HG03196 (cell line): ENCODE measurements at regions not wholly inside any gene's neighbourhood (a gene's known extent, or its start where the extent isn't known, plus 50 kb on each side); places are given as distances from the start of the nearest gene placed in this dataset.
"Not testable (repeated sequence)": the region's sequence is repeated elsewhere in the genome, so short reads cannot be mapped to it uniquely, and the experiment has no call there.

Experiments used
- ATAC-seq: cut with Tn5 transposase; IDR thresholded peaks from one replicate; pipeline ENCODE4 v1.9.1; 2021; ENCODE audit not compliant: unreplicated experiment

DNA sequence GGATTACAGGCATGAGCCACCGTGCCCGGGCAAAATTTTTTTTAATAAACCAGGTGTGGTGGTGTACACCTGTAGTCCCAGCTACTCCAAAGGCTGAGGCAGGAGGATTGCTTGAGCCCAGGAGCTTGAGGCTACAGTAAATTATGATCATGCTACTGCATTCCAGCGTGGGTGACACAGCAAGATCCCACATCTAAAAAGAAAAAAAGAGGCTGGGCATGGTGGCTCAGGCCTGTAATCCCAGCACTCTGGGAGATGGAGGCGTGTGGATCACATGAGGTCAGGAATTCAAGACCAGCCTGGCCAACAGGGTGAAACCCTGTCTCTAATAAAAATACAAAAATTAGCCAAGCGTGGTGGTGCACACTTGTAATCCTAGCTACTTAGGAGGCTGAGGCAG is 125.6 kb downstream of the ZNF281 start:
- ATAC-seq = not testable (repeated sequence)

DNA sequence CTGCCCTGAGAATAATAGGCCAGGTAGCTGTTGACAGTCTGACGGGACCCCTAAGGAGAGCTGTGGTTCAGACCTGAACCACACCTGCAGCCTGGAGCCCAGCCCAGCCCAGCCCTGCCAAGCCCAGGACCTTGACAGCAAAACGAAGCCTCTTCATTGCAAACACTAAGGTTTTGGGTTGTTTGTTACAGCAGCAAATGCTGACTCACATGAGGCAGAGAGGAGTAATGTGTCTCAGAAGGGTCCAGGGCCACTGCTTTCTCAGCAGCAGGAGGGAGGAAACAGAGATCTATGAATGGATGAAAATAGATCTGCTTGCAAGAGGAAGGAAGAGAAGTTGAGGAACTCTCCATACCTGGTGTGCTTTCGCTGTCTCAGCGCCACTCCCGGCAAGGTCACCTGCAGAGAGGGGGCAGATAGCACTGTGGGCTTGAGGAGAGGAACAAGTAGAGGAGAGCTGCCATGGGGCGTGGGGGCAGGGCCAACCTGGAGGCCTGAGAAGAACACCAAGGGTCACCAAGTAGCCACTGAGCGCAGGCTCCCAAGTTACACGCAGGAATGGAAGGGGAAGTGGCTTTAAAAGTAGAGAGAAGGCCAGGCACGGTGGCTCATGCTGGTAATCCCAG is 127.2 kb downstream of the ZNF281 start:
- no peak for ATAC-seq

DNA sequence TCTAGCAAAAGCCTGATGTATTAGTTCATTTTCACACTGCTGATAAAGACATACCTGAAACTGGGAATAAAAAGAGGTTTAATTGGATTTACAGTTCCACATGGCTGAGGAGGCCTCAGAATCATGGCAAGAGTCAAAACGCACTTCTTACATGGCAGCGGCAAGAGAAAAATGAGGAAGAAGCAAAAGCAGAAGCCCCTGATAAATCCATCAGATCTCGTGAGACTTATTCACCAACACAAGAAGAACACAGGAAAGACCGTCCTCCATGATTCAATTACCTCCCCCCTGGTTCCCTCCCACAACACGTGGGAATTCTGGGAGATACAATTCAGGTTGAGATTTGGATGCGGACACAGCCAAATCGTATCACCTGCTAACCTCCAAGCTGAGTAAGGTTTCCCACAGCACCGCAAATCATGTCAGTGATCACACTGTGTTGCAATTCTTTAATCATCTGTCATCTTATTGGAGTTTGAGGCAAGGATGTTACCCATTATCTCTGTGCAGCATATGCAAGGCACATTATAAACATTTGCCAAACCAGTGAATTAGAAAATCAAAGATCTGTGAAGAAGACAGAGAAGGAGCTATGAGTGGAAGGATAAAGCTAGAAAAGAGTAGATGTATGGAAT is 128.5 kb downstream of the ZNF281 start:
- ATAC-seq = no peak

DNA sequence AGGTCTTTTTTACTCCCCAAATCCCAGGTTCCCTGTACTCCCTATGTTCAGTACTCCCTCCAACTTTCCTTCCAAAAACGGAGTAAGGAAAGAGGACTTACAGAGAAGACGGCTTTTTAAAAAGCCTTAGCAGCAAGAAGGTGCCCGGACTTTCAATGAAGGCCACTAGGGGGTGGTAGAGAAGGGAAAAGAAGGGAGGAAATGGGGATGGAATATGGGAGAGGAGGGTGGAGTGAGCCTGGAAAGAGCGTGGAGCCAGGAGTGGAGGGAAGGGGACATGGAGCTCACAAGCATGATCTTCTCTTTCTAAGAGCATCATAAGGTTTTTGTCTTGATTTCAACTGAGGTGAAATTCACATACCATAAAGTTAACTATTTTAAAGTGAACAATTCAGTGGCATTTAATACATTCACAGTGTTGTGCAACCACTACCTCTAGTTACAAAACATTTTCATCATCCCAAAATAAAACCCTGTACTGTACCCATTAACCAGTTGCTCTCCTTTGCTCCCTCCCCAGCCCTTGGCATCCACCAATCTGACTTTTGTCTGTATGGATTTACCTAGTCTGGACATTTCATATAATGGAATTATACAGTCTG is 129.9 kb downstream of the ZNF281 start:
- no peak for ATAC-seq

DNA sequence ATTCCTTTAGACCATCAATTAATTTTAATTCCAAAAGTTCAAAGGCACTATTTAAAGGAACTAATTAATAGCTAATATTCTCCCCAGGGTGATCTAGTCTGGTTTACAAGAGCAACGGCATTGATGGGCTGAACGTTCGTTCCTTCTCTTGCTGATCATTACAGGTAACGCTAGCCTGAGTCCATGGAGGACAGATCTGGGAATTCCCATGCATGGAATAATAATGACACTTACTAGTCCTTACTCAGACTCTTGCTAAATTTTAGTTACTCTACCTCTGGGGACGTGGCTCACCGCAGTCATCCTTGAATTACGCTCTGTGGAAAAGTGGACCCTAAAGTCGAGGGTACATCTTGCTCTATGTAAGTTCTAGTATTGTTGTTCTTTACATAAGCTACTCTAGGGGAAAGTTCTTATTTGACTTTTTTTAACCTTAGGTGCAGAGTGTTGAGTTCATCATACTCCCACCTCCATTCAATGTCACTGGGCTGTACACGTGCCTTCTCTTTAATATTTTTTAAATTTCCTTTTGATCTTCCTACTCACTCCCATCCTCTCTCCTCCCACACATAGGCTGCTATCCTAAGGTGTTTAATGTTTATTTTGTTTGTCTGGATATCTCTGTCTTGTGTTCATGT is 133.9 kb downstream of the ZNF281 start:
- ATAC-seq = no peak

DNA sequence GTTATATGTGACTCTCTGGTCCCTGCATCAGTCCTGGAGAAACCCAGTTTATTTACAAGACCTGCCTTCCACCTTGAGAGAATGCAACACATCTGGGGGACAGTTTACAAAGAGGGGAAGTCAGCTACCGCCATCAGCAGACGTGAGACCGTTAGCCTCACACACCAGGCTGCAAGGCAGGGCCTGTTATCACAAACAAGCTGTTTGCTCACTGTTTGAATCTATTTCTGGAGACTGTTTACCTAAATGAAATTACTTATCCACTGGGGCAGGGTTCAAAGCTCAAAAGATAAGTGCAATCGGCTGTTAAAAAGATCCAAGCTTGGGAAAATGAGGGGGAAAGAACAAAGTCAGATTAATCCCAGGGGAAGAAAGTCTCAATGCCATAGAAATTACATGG is 134.4 kb downstream of the ZNF281 start:
- ATAC-seq = no peak

DNA sequence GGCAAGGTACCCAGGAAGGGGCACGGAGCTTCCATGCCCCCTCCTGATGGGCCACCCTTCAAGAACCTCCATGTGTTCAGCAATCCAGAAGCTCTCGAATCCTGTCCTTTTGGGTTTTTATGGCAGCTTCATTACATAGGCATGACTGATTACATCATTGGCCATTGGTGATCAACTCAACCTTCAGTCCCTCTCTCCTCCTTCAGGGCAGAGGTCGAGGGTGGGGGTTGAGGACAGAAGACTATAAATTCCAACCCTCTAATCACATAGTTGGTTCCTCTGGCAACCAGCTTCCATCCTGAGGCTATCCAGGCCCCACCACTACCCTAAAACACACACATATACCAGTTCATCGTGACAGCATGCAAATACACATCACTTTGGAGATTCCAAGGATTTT is 135.7 kb downstream of the ZNF281 start:
- no peak for ATAC-seq

DNA sequence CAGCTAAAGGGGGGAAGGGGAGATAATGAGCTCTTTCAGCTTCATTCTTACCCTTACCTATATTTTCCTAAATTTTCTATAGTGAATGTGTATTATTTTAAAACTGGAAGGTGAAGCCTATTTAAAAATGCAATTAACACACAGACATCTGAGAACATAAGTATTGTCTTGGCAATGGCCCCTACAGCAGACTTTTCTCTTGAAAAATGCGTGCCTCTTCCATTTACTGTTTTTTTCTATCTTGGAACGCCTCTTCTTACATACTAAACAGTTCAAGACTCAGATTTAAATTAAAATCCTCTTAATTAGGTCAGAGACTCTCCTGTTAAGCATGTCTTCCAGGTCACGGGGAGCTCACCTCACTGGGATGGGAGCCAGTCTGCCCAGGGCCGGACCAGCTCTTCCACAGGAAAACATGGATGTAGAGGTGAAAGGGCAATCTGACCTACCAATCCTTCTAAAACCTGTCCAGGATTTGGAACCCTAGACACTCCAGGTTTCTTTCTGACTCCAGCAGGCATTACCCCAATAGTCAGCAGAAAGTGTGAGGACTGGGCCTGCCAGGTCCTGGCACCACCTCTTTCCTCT is 137.3 kb downstream of the ZNF281 start:
- no peak for ATAC-seq

DNA sequence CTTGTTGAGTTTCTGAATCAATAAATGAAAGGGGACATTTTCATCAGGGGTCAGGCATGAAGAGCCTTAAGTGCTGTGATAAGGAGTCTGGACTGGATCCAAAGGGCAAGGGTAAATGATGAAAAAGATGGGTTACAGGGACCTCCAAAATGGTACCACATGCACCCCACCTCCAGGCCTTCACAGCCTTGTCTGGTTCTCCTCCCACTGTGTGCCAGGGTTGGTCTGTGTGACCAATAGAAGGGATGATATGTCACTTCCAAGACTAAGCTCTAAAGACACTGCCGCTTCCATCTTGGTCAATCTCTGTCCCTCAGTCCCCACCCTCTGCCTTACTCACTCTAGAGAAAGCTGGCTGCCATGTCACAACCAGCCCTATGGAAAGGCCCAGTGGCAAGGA is 140.6 kb downstream of the ZNF281 start:
- ATAC-seq = no peak

DNA sequence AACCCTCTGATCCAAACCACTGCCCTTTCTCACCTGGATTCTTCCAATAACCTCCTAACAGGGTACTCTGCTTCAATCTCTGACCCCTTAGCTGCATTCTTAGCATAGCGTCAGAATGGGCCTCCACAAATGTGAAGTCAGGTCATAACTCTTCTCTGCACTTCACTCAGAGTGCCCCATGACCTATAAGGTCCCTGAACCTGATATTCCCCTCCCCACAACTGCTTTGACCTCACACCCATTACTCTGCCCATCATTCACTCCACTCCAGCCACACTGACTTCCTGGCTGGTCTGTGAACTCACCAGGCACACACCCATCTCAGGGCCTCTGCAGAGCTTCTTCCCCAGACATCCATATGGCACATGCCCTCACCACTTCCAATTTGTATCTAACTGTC is 141.9 kb downstream of the ZNF281 start:
- ATAC-seq = no peak

DNA sequence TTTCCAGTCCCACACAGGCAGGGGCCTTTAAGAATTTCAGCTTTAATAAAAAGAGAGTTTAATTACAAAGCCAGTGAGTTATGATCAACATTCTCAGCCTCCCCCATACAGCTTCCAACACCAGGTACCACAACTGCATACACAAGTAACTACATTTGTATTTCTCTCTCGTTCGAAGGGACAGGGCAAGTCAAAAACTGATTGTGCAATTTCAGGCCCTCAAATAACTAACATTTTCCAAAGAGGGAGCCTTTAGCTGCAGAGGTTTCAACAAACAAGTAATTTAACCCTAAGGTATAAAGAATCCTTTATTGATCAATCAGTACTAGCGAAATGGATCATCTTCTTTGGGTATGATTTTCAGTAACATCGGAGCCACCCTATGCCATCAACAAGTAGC is 142.4 kb downstream of the ZNF281 start:
- no peak for ATAC-seq

DNA sequence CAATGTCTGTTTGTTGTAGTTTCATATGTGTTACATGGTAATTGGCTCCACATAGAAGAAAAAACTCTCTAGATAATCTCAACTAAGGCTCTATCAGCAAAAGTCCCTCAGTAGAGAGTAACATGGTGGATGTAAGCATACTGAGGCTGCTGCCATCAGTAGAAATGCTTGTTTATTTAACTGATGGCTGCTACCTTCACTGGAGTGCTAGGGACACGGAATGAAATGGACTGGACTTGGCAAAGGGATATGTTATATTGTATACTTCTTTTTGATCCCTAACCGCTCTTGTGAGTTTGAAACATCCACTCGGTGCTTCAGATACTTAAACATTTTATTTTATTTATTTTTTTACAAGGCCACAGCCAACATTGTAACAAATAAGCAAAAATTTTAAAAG is 143.0 kb downstream of the ZNF281 start:
- no peak for ATAC-seq

DNA sequence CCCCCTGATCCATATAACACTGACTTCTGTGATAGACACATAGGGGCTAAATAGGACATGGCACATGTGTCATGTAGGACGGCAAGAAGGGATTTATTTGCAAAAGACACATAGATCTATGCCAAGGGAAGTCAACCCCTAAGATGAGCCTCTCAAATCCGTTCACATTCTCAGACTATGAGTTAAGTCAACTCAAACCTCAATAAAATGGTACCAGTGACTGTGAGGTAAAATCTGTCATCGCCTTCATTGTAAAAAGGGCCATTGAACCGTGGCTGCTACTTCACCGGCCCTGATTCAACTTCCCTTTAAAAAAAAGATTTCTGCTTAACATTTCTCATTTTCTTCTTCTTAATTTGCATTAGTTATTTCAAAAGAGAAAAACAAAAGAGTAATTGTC is 144.0 kb downstream of the ZNF281 start:
- ATAC-seq = no peak

DNA sequence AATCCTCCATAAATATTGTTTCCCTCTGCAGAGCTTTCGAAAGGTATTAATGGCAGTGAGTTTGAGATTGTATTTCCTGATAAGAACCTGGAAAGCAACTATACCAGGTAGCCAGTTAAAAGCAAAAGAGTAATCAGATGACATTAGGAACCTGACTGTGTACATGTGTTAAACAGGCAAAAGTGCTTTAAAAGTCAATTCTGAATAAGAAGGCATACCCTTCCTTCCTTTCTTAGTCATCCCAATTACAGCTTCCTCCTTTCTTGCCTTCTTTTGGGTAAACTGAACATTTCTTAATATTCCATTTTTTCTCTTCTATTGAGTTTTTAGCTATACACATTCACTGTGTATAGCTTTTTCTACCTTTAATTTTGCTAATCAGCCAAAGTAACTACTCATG is 144.7 kb downstream of the ZNF281 start:
- ATAC-seq = no peak

DNA sequence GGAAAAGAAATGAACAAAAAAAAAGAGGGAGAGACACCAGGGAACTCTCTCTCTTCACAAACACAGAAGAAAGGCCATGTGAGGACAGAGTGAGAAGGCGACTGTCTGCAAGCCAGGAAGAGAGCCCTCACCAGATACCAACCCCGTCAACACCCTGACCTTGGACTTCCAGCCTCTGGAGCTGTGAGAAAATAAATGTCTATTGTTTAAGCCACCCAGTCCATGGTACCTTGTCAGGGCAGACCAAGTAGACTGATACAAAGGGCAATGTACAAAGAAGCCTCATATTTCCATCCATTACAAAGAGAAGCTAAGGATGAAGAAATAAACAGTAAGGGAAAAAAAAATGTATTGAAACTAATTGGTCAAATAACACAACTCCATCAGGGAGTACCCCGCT is 146.6 kb downstream of the ZNF281 start:
- no peak for ATAC-seq

DNA sequence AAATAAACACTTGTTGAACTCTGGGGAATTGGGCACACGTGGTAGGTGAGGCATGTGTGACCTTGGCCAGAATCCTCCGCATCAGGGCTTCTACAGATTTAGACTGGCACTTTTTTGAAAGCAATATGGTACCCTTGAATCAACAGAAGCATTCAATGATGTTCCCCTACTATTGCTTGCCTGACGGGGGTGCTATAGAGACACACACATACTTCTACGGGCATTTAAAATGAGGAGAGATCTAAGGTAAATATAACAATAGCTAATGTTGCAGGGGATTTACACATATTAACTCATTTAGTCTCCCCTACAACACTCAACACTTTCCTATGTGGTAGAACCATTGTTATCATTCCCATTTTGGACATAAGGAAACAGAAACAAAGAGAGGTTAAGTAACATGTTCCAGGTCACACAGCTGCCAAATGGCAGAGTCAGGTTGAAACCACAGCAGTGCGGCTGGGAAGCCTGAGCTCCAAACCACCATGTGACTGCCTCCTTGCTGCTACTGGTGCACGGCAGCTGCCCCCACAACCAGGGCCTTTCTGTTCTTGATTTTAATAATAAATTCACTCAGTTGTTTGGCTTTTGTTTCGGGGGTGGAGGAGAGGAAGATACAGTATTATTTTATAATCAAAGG is 147.4 kb downstream of the ZNF281 start:
- no peak for ATAC-seq

DNA sequence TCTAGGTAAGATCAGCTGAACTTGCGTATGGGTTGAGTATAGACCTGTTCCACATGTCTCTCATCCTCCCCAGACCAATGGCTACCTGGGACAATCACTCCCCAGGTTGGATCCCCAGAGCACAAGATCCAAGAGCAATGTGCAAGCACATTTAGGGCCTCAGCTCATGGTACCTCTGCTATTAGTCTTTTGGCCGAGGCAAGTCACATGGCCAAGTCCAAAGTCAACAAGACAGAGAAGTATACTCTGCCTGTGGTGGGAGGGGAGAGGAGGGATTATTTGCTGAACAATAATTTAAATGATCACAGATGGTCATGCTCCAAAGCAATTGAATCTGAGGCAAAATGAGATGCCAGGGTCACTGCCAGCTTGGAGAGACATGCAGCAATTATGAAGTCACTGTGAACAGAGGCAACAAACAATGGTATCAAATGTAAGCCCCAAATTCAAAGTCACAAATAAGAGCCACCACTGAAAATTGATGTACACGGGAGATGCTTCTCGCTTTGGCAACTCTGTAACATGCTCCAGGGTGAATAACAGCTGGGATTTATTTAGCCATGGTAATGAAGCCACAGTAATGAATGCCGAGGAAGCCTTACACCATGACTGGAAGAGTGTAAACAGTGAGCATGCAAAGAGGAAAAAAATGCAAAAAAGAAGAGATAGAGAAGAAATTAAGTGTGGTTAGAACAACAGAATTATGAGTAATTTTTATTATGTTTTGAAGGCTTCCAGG is 149.1 kb downstream of the ZNF281 start:
- no peak for ATAC-seq

DNA sequence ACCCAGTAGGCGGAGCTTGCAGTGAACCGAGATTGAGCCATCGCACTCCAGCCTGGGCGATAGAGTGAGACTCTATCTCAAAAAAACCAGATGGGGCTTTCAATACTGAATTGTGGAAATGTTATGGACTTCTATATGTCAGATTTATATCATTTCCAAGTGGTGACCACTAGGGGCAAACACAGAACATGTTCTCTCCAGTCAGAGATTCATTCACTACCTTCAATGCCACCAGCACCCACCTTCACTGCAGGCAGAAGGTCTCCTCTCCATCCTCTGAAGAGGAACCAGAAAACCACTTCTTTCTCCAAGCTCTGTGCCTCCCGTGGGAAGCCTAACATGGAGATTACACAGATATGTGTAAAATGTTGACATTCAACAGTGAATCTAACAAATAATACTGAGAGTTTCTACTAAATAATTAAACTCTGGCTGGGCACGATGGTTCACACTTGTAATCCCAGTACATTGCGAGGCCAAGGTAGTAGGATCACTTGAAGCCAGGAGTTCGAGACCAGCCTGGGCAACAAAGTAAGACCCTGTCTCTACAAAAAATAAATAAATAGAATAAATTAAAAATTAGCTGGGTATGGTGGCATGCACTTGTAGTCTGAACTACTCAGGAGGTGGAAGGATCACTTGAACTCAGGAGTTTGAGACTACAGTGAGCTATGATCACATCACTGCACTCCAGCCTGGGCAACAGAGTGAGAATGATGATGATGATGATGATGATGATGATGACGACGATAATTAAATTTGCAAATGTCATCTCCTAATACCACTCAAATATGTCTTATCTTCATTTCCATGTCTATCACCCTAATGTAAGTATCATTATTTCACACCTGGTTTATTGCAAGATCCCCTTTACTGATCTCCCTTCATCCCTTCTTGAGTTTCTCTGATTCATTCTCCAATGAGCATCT is 151.1 kb downstream of the ZNF281 start:
- ATAC-seq = no peak

DNA sequence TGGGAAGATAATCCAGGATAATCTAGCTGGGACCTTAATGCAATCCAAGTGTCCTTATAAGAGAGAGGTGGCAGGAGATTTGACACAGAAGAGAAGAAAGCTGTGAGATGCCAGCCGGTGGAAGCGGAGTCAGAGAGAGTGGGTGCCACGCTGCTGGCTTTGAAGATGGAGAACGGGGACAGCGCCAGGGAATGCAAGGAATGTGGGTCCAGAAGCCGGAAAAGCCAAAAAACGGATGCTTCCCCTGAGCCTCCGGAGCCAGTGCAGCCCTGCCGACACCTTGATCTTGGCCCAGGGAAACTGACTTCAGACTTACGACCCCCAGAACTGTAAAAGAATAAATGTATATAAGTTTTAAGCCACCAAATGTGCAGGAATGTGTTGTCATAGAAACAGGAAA is 152.6 kb downstream of the ZNF281 start:
- ATAC-seq = no peak

DNA sequence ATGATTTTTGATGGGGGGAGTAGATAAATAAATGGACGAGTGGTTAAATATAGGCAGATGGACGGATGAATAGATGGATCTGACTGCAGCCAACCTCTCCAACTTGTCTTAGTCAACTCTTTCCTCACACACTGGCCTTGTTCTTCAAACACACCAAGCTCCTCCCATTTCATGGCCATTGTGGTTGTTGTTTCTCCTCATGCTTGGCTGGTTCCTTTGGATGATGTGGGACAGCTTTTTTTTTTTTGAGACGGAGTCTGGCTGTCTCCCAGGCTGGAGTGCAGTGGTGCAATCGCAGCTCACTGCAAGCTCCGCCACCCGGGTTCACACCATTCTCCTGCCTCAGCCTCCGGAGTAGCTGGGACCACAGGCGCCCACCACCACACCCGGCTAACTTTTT is 155.2 kb downstream of the ZNF281 start:
- not testable (repeated sequence) for ATAC-seq
